ENCODE measurements at regions not wholly inside any gene's neighbourhood (a gene's known extent, or its start where the extent isn't known, plus 50 kb on each side); places are given as distances from the start of the nearest gene placed in this dataset.

DNA sequence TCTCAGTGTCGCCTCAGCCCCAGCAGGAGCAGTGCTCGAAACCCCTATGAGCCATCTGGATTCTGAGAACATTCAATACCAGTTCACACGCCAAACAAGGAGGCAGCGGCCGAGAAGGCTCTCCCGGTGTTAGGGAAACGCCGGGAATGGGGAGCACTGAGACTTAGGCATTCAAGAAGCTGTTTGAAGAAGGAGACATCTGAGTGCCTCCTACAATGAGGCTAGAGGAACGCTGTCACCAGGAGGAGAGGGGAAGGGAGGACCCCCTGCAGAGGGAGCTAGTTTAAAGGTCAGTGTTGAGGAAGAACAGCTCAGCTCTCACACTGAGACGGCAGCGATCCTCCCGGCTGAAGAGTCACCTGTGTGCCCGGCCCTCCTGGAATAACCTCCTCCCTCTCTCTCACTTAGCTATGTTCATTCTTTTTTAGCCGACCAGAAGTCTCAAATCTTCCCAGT is 69.9 kb downstream of the SERPINA3 start:
- DNase-seq = no peak

DNA sequence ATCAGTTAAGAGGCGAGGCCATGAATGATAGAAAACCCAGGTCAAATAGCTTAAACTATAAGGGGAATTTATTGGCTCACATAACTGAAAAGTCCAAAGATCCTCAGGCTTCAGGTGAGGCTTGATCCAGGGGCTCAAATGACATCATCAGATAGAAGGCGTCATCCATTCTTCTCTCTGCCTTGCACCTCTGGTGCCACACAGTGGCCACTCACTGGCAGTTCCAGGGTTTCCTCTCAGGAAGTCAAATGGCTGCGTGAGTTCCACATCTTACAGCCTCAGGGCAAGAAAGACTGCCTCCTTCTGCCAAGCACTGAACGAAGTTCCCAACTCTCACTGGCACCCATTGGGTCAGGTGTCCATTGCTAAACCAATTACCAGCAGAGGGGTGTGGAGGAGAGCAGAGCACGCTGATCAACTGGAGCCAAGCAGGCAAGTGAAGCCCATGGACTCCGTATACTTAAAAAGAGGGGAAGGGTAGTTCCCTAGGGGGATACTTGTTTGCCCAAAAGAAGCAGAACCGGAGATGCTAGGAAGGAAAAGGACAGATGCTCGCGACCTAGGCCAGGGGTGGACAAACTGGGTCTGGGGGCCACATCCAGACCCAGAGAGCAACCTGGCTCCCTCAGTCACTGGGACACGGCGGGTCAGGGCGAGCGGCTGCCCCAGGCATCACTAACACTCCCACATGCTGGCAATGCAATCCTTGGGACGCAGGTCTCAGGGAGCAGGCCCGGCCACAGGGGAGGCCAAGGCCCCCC is 69.3 kb downstream of the SERPINA3 start:
- DNase-seq = no peak

DNA sequence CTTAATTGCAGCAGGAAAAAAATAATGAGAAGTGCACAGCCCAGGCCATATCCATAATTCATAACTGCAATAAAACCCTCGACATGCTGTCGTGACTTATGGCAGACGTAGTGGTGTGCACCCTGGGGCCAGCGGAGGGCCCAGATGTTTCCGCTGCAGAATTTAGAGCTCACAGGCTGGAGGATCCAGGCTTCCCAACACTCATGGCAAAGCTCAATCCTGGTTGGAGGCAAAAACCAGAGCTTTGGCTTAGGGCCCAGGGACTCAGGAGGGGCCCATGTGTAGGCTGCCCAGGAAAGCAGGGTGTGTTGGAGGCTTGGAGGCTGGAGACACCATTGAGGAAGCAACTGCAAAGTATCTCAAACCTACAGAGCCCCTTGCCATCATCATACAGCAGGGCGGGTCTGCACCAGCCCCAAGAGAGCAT is 68.7 kb downstream of the SERPINA3 start:
- DNase-seq = no peak

DNA sequence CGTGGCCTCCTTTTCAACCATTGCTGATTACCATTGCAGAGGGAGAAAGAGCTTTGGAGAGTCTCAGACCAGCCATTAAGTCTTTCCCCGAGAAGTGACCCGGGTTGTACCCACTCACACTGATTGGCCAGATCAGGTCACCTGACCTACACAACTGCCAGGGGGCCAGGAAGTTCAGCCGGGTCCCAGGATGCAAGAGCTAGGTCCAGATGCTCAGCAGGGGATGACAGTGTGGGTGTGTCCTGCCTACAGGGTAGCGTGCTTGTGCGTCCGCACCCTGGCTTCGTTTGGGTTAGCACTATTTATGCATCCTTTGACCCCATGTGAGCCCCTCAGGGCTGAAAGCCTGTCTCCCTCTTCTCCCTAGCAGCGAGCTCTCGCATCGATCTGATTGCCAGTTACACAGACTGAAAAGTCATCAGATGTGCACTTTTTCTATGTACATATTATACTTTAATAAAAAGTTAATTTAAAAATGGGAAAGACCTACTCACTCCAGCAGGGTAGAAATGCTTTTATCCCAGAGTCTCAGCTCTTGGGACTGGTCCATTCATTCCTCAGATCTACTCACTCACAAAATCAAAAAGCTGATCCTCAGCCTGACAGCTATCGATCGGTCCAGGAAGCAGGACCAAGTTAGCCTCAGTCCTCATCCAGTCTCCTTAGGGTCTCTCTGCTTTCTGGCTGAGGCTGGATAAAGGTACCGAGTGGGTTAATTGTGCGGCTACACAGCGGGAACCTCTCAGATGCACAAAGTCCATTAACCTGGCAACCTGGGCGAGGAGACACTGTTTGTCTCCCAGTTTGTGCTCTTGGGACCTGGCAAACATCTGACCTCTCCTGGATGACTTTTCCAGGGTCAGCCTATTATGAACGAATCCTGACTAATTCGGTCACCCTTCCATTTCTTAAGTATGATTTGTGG is 68.0 kb downstream of the SERPINA3 start:
- DNase-seq = no peak

DNA sequence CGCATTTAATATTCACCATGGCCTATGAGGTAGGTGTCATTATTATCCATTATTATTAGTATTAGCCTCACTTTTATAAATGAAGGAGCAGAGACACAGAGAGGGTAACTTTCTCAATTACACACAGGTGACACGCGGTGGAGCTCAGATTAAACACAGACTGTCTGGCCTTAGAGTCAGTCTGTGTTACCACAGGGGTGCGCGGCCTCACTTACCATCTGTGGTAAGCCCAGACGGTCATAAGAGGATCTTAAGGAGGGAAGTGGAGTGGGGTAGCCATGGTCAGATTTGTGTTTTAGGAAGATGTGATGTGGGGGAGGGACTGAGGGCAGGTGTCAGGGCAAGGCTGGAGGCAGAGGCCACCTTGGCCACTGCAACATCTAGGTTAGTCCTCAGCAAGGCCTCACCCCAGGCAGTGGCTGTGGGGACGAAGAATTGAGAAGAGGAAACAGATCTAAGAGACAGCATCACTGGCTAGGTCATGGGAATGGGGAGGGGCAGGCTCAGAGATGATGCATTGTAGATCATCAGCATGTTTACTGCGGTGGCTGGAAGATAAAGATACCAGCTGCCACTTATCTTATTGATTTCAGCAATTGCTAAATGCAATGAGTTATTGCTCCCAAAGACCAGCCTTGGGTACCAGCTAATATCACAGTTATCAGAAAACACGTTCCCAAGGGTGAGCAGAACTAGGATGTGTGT is 67.1 kb downstream of the SERPINA3 start:
- DNase-seq = no peak

- no peak for DNase-seq
These were observed 65.6 kb downstream of the SERPINA3 start for GRCh38 chr14:94677747-94678146.

DNA sequence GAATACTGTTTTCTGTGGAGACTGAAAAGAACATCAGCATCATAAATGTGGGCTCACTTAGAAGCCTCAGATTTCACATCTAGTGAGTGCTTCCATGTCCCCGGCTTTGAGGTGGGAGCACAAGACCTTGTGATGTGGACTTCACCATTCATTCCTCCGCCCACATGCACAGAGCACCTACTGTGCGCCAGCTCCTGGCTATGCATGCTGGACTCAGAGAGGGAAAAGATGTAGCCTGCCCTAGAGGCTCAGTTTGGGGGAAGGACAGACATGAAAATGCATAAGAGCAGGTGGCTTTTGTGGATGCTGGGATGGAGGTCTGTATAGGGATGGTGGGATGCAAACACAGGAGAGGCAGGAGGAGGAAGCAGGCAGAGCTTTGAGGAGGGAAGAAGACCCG is 65.0 kb downstream of the SERPINA3 start:
- no peak for DNase-seq

DNA sequence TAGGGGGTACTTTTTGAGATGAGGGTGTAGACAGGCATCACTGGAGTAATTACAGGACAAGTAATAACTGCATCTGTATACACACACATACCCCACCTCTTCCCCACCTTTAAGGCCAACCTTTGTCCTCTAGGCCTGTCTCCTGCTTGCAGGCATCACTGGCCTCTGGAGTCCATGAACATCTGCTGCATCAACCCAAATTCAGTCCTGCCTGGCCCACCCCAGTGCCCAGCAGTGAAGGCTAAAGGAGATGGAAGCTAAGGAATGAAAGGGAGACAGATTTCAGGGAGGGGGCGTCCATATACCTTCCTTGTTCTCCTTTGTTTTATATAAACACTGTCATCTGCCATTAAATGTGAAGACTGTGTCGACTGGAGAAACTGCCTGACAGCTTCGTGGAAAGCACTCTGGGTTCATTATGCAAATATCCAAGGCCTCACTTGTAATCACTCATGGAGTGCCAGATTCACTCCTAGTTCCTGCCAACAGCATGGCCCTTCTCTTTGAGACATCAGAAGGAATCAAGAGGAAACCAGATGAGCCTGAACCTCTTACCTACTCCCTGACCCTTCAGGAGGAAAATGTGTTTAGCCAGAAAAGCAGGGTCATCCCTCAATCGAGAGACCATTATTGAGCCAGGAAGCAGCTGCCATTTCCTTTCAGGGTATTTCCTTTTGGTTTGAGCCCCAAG is 64.4 kb downstream of the SERPINA3 start:
- no peak for DNase-seq

DNA sequence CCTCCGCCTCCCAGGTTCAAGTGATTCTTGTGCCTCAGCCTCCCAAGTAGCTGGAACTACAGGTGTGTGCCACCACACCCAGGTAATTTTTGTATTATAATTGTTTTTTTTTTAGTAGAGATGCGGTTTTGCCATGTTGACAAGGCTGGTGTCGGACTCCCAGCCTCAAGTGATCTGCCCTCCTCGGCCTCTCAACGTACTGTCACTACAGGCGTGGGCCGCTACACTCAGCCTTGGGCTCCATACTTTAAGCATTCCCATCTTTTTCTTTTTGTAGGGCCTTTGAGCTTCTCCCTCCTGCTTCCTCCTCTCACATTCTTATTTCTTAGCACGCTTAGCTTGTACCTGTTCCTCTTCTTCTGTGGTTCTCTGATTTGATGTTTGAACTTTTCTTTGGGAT is 62.8 kb downstream of the SERPINA3 start:
- DNase-seq = no peak

- DNase-seq = no peak
These were observed 61.6 kb downstream of the SERPINA3 start for GRCh38 chr14:94673781-94674231.

Measured in NCI-H187 (cell line).